Esophagus muscularis mucosa (tissue), 3 donors: ENCODE measurements at regions not wholly inside any gene's neighbourhood (a gene's known extent, or its start where the extent isn't known, plus 50 kb on each side); places are given as distances from the start of the nearest gene placed in this dataset.

Experiments used
- EP300 ChIP-seq: sonication (generic); formaldehyde crosslinking; IDR thresholded peaks from one replicate; pipeline ENCODE4 v1.6.1; 2017; ENCODE audit warnings: antibody characterized with exemption
- TF ChIP-seq, protein P1 (sequence below), 3 experiments: fragments of 200-600 bp in 2 of 3; fragments of 450-650 bp in 1 of 3; sonication (generic) in 2 of 3; IDR thresholded peaks; one replicate each; pipeline ENCODE4 v1.5.1; 2017 to 2019; ENCODE audit warnings: antibody characterized with exemption in 3 of 3, mild to moderate bottlenecking in 2 of 3, moderate library complexity in 1 of 3

DNA sequence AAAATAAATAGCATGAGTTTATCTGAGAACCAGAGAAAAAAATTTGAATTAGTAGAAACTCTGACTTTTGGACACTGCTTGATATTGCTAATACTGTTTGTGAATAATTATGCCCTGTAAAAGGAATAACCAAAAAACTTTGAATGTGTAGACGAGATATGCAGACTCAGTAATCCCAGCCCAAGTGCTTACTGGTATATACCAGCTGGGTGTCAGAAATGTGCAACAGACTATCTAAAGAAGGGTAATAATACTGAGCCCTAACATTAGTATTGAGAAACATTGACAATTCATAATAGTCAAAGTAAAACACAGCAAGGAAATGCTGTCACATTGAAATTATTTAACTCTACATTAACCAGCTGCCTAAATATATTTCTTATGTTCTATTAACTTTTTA, 60.5 kb upstream of the ZC3H15 start:
- TF ChIP-seq, protein P1, sequence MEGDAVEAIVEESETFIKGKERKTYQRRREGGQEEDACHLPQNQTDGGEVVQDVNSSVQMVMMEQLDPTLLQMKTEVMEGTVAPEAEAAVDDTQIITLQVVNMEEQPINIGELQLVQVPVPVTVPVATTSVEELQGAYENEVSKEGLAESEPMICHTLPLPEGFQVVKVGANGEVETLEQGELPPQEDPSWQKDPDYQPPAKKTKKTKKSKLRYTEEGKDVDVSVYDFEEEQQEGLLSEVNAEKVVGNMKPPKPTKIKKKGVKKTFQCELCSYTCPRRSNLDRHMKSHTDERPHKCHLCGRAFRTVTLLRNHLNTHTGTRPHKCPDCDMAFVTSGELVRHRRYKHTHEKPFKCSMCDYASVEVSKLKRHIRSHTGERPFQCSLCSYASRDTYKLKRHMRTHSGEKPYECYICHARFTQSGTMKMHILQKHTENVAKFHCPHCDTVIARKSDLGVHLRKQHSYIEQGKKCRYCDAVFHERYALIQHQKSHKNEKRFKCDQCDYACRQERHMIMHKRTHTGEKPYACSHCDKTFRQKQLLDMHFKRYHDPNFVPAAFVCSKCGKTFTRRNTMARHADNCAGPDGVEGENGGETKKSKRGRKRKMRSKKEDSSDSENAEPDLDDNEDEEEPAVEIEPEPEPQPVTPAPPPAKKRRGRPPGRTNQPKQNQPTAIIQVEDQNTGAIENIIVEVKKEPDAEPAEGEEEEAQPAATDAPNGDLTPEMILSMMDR (IDR thresholded peaks at IDR 0.05) = no peak
- TF ChIP-seq EP300 = no peak
